Caco-2 (cell line): ENCODE measurements at regions not wholly inside any gene's neighbourhood (a gene's known extent, or its start where the extent isn't known, plus 50 kb on each side); places are given as distances from the start of the nearest gene placed in this dataset.

Experiments used
- BruUV-seq: library from RNA; stranded (reverse); fragments of 400-500 nt; replicated peaks from 2 replicates; lab custom pipeline; 2021; lab: Mats Ljungman, UMichigan
- CTCF ChIA-PET: fragments of 300-600 bp; sonication (Branson Sonifier 250); formaldehyde crosslinking; loops from one replicate; lab custom pipeline; 2022; ENCODE audit warnings: antibody characterized with exemption; lab: Charles Lee
- POLR2A ChIA-PET: fragments of 300-600 bp; sonication (Branson Sonifier 250); formaldehyde crosslinking; loops from one replicate; lab custom pipeline; 2022; ENCODE audit warnings: antibody characterized with exemption; lab: Charles Lee
- DNase-seq, 2 experiments: peaks; one replicate each; pipeline versions ENCODE4 v3.0.0 to v3.0.0-alpha.2; 2020 to 2022
- H3K27me3 ChIP-seq: replicated peaks from 2 replicates; pipeline ENCODE4 v1.6.0; 2011; ENCODE audit warnings: low read length; ENCODE audit not compliant: control insufficient read depth, insufficient read depth
- H3K36me3 ChIP-seq: 2 replicates; pipeline ENCODE4 v1.5.1; 2011; ENCODE audit warnings: low read length; ENCODE audit not compliant: control insufficient read depth, insufficient read depth
- H3K4me1 ChIP-seq: fragments of 250-450 bp; sonication (Bioruptor Pico); 2 replicates; pipeline ENCODE4 v1.5.1; 2020; ENCODE audit warnings: mild to moderate bottlenecking
- H3K4me3 ChIP-seq: 2 replicates; pipeline ENCODE4 v1.5.1; 2011; ENCODE audit warnings: low read depth, mild to moderate bottlenecking, control low read depth, low read length
- H3K9me3 ChIP-seq: fragments of 250-450 bp; sonication (Bioruptor Pico); 2 replicates; pipeline ENCODE4 v1.5.1; 2020; ENCODE audit warnings: mild to moderate bottlenecking, moderate library complexity
- H3K27ac Mint-ChIP-seq: one replicate; pipeline ENCODE4 v1.8.0; 2022; ENCODE audit warnings: mixed read lengths; ENCODE audit not compliant: unreplicated experiment
- H3K27me3 Mint-ChIP-seq: one replicate; pipeline ENCODE4 v1.8.0; 2022; ENCODE audit warnings: mixed read lengths; ENCODE audit not compliant: insufficient read depth, unreplicated experiment
- H3K36me3 Mint-ChIP-seq: one replicate; pipeline ENCODE4 v1.8.0; 2022; ENCODE audit warnings: mild to moderate bottlenecking, mixed read lengths; ENCODE audit not compliant: insufficient read depth, unreplicated experiment
- H3K4me1 Mint-ChIP-seq: one replicate; pipeline ENCODE4 v1.8.0; 2022; ENCODE audit warnings: low read depth, mixed read lengths; ENCODE audit not compliant: unreplicated experiment
- H3K4me3 Mint-ChIP-seq: one replicate; pipeline ENCODE4 v1.8.0; 2022; ENCODE audit warnings: mild to moderate bottlenecking, moderate library complexity, mixed read lengths; ENCODE audit not compliant: unreplicated experiment
- H3K9me3 Mint-ChIP-seq: one replicate; pipeline ENCODE4 v1.8.0; 2022; ENCODE audit warnings: mixed read lengths; ENCODE audit not compliant: unreplicated experiment
- CTCF ChIP-seq, 2 experiments: fragments of 200-600 bp in 1 of 2; IDR thresholded peaks; 1 replicate in 1 of 2; 2 replicates in 1 of 2; pipeline versions ENCODE4 v1.5.1 to v1.8.0; 2011 to 2022; ENCODE audit warnings: antibody characterized with exemption in 1 of 2, control low read depth in 1 of 2, inconsistent platforms in 1 of 2, low read depth in 1 of 2, low read length in 1 of 2, mild to moderate bottlenecking in 1 of 2, moderate library complexity in 1 of 2; ENCODE audit not compliant: insufficient read depth in 1 of 2, severe bottlenecking in 1 of 2, unreplicated experiment in 1 of 2
- intact Hi-C: fragments of 100-400 bp; cut with micrococcal nuclease; formaldehyde crosslinking; loops from one replicate; pipeline ENCODE4 v1.10.0; 2022; ENCODE audit not compliant: unreplicated experiment

- TF ChIP-seq CTCF (IDR thresholded peaks at IDR 0.05; ENCODE audit: insufficient read depth in 1 of 2, low read depth in 1 of 2, low read length in 1 of 2, severe bottlenecking in 1 of 2, unreplicated experiment in 1 of 2): no peak
- POLR2A ChIA-PET: no interaction called here
- CTCF ChIA-PET: interaction anchor here (0.8 to 1.5 kb wide), 2 partner anchors 16 to 40 kb away, joined by 3 to 4 read pairs; no protein-coding TSS in a partner anchor
- BruUV-seq: no TSS peak
- Mint-ChIP-seq H3K27ac (peak overlapping the region; percentile 58), H3K4me1 (peaks cover 44% of the 10 kb centered on the region), H3K36me3 (peaks cover 58% of the 10 kb centered on the region), H3K27me3 (no peaks in the 10 kb centered on the region), H3K4me3 (peak overlapping the region; percentile 82), H3K9me3 (no peaks in the 10 kb centered on the region)
- Histone ChIP-seq H3K9me3 (no peaks in the 10 kb centered on the region), H3K4me3 (peak overlapping the region; percentile 98), H3K36me3 (no peaks in the 10 kb centered on the region; the same call in none of the 2 replicates), H3K4me1 (peaks cover 69% of the 10 kb centered on the region), H3K27me3 (no peaks in the 10 kb centered on the region)
- no peak for DNase-seq
- intact Hi-C loops: loop anchor here (2.0 kb wide), 1 partner anchor 24 kb away; no protein-coding TSS in a partner anchor
Observed at GRCh38 chr17:77282524-77283515, 142.1 kb downstream of the SEC14L1 start.

GRCh38 chr17:77284023-77284617 lies 143.4 kb downstream of the SEC14L1 start:
- Histone ChIP-seq H3K9me3 (no peaks in the 10 kb centered on the region), H3K4me3 (no peak overlapping the region), H3K27me3 (no peaks in the 10 kb centered on the region), H3K4me1 (peaks cover 82% of the 10 kb centered on the region), H3K36me3 (no peaks in the 10 kb centered on the region; the same call in none of the 2 replicates)
- Mint-ChIP-seq H3K4me3 (peak overlapping the region; percentile 82), H3K9me3 (no peaks in the 10 kb centered on the region), H3K27me3 (no peaks in the 10 kb centered on the region), H3K36me3 (peaks cover 64% of the 10 kb centered on the region), H3K4me1 (peaks cover 56% of the 10 kb centered on the region), H3K27ac (peak overlapping the region; percentile 58)
- no peak for TF ChIP-seq CTCF (IDR thresholded peaks at IDR 0.05; ENCODE audit: insufficient read depth in 1 of 2, low read depth in 1 of 2, low read length in 1 of 2, severe bottlenecking in 1 of 2, unreplicated experiment in 1 of 2)
- BruUV-seq: no TSS peak
- intact Hi-C loops: no loop called here
- ChIA-PET POLR2A (no interaction called here), CTCF (no interaction called here)
- no peak for DNase-seq
